ENCODE measurements at regions not wholly inside any gene's neighbourhood (a gene's known extent, or its start where the extent isn't known, plus 50 kb on each side); places are given as distances from the start of the nearest gene placed in this dataset.

- TF ChIP-seq CTCF (IDR thresholded peaks at IDR 0.05): no peak
- no peak for DNase-seq (ENCODE audit: low spot score)
- no peak for ATAC-seq (ENCODE audit: low FRiP score)
Observed at GRCh38 chr9:117858561-117858960, 154.4 kb downstream of the TLR4 start.

GRCh38 chr9:117860849-117861248 lies 156.6 kb downstream of the TLR4 start:
- ATAC-seq (ENCODE audit: low FRiP score): no peak
- no peak for TF ChIP-seq CTCF (IDR thresholded peaks at IDR 0.05)
- DNase-seq (ENCODE audit: low spot score): no peak

GRCh38 chr9:117864385-117865057 lies 160.3 kb downstream of the TLR4 start:
- no peak for TF ChIP-seq CTCF (IDR thresholded peaks at IDR 0.05)

GRCh38 chr9:117868594-117868993 lies 164.4 kb downstream of the TLR4 start:
- no peak for DNase-seq (ENCODE audit: low spot score)
- TF ChIP-seq CTCF (IDR thresholded peaks at IDR 0.05): no peak
- ATAC-seq (ENCODE audit: low FRiP score): no peak

More at GRCh38 chr9:117864385-117865057, 160.3 kb downstream of the TLR4 start:
- no peak for DNase-seq (ENCODE audit: low spot score)
- ATAC-seq (ENCODE audit: low FRiP score): no peak

GRCh38 chr9:117869287-117869686 lies 165.1 kb downstream of the TLR4 start:
- DNase-seq (ENCODE audit: low spot score) (no peak), ATAC-seq (ENCODE audit: low FRiP score) (no peak)
- TF ChIP-seq CTCF (IDR thresholded peaks at IDR 0.05): no peak

- TF ChIP-seq CTCF (IDR thresholded peaks at IDR 0.05): no peak
- no peak for DNase-seq (ENCODE audit: low spot score)
- ATAC-seq (ENCODE audit: low FRiP score): no peak
Observed at GRCh38 chr9:117869712-117870111, 165.5 kb downstream of the TLR4 start.

- no peak for TF ChIP-seq CTCF (IDR thresholded peaks at IDR 0.05)
- DNase-seq (ENCODE audit: low spot score) (no peak), ATAC-seq (ENCODE audit: low FRiP score) (no peak)
Observed at GRCh38 chr9:117873664-117874063, 169.5 kb downstream of the TLR4 start.

Data from omental fat pad (tissue), 3 donors.